ENCODE measurements at regions not wholly inside any gene's neighbourhood (a gene's known extent, or its start where the extent isn't known, plus 50 kb on each side); places are given as distances from the start of the nearest gene placed in this dataset.
"Not testable (repeated sequence)": the region's sequence is repeated elsewhere in the genome, so short reads cannot be mapped to it uniquely, and the experiment has no call there.

DNA sequence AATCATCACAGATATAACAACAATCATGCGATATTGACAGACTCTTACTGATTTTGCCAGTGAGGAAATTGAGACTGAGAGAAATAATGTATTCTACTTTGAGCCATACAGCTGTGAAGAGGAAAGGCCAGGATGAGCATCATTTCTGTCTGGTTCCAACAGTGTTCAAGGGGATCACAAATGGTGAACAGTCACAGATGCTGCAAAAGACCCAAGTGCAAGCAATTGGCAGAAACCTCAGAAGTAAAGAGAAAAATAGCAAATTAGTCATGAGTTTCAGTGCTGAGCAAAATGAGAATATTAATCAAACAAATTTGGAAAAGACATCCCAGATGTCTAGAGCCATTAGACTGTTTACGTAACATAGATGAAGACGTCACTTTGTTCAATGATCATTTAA is 114.1 kb downstream of the RAB38 start:
- H3K4me3 ChIP-seq (ENCODE audit: low read length) = no peak overlapping the region
- DNase-seq (ENCODE audit: low read depth, low spot score) = no peak

DNA sequence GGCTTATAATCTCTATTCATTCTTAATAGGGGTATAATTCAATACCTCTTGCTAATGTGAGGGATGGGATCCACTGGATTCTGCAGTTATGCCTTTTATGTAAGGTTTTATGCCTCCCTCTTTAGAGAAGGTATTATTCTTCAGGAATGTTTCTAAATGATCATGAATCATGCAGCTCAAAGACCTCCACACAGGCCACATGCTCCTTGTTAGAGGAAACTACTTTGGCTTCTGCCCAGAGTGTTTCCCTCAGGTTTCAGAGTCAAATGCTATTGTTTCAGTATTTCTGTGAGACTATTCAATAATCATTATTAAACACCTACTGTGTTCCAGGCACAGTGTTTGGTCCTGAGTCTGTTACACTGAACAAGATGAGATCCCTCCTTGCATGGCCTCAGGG is 115.9 kb downstream of the RAB38 start:
- no peak overlapping the region for H3K4me3 ChIP-seq (ENCODE audit: low read length)
- DNase-seq (ENCODE audit: low read depth, low spot score) = no peak

DNA sequence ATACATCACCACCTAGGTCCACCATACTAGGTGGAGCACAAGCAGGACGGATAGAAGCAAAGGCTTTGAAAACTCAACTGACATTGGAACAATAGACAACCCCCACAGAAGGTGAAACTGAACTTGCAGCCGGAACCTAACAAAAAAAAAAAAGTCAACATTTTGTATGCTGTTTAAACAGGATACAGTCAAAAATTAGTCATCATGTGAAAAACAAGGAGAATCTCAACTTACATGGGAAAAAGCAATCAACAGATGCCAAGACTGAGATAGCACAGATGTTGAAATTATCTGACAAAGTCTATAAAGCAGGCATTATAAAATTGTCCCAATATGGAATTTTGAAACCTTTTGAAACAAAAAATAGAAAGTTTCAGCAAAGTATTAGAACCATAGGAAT is 123.8 kb downstream of the RAB38 start:
- no peak for DNase-seq (ENCODE audit: low read depth, low spot score)
- H3K4me3 ChIP-seq (ENCODE audit: low read length) = no peak overlapping the region

DNA sequence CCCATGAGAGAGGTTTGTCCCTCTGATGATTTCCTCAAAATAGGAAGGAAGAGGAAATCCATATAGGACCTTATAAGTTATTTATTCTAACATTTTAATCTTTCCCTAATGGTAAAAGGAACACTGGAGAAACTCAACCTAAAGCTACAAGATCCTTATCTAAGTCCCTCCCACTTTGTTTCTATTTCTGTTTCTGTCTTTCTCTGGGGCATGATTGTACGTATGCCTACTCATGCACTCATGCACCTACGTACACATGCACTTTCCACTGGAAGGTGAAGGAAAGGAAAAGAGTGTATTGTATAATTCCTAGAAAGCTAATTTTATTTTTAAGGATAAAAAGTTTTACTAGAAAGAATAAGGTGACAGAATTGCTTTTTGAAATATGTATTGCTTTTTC is 125.0 kb downstream of the RAB38 start:
- H3K4me3 ChIP-seq (ENCODE audit: low read length) = no peak overlapping the region
- no peak for DNase-seq (ENCODE audit: low read depth, low spot score)

DNA sequence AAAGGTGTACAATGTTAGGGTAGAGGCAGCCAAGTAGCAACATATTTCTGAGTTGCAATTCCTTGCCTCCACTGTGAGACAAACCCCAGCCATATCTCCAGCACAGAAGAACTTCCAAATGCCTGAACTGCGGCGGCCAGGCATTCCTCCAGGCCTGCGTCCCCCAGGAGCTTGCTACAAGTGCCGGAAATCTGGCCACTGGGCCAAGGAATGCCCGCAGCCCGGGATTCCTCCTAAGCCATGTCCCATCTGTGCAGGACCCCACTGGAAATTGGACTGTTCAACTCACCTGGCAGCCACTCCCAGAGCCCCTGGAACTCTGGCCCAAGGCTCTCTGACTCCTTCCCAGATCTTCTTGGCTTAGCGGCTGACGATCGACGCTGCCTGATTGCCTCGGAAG is 130.0 kb downstream of the RAB38 start:
- not testable (repeated sequence) for H3K4me3 ChIP-seq (ENCODE audit: low read length); DNase-seq (ENCODE audit: low read depth, low spot score)

DNA sequence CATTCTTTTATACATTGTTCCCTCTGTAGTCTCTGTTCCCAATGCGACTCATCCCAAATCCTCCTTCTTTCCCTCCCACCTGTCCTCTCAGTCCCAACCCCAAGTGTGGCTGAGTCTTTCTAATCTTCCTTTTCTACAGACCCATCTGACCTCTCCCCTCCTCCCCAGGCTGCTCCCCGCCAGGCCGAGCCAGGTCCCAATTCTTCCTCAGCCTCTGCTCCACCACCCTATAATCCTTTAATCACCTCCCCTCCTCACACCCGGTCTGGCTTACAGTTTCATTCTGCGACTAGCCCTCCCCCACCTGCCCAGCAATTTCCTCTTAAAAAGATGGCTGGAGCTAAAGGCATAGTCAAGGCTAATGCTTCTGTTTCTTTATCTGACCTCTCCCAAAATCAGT is 130.6 kb downstream of the RAB38 start:
- not testable (repeated sequence) for H3K4me3 ChIP-seq (ENCODE audit: low read length); DNase-seq (ENCODE audit: low read depth, low spot score)

DNA sequence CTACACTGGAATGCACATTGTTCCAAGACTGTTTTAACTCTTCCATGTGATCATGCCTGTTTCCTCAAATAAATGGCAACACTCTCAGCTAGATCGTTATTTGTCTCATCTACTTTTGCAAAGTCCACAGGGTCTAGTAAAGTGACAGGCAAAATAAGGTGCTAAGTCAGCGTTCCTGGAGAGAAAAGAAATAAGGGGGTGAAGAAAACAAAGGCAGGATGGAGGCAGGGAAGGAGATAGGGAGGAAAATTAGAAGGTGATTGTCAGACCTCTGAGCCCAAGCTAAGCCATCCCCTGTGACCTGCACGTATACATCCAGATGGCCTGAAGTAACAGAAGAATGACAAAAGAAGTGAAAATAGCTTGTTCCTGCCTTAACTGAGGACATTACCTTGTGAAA is 132.1 kb downstream of the RAB38 start:
- H3K4me3 ChIP-seq (ENCODE audit: low read length) = no peak overlapping the region
- DNase-seq (ENCODE audit: low read depth, low spot score) = no peak

DNA sequence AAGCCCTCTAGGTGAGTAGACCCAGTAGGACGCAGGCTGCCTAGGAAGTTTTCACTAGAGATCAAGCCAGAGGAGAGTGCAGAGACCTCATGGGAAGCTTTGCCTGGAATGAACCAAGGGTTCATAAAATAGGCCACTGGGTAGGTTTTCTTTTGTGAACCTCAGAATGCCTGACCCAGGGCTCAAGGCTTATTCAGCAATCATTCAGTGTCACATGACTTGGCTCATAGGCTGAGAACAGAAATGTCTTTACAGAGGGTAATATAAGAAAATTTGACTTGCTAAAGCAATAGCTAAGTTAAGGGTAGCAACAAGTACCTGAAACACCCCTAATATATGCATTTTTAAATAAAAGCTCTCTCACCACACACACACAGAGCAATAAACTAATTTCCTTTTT is 132.6 kb downstream of the RAB38 start:
- no peak for DNase-seq (ENCODE audit: low read depth, low spot score)
- no peak overlapping the region for H3K4me3 ChIP-seq (ENCODE audit: low read length)

DNA sequence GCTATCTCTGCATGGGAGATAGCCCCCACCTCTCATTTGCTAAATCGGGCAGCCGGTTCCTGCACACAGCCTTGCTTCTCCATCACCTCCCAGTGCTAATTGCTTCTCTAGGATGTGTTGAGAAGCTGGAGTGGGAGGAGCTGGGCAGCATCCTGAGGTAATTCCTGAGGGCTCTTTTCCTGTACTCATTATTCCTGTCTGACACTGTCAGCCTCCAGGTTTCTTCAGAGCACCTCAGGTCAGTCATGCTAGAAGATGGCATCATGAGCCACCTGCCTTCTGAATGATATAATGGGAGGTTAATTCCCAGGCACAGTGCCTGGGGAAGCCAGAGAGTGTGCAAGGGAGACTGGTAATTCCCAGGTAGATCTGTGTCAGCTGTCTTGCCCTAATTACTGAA is 133.0 kb downstream of the RAB38 start:
- H3K4me3 ChIP-seq (ENCODE audit: low read length) = no peak overlapping the region
- DNase-seq (ENCODE audit: low read depth, low spot score) = no peak

DNA sequence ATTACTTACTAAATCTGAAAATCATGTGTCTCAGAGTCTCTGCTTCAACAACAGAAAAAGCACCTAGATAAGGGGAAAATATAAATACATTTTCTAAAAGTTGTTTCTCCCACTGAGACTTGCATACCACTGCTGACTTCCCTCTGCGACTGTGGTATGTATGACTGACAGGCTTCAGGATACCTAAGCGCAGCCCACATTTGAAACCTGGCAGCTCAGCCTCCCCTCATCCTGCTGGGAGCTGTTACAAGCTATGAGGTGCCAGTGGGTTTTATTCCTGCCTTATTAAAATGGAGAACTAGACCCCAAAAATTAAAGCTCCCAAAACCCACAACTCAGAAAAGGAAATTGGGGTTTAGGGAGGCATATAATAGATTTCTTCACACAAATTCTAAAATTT is 133.6 kb downstream of the RAB38 start:
- no peak for DNase-seq (ENCODE audit: low read depth, low spot score)
- no peak overlapping the region for H3K4me3 ChIP-seq (ENCODE audit: low read length)

DNA sequence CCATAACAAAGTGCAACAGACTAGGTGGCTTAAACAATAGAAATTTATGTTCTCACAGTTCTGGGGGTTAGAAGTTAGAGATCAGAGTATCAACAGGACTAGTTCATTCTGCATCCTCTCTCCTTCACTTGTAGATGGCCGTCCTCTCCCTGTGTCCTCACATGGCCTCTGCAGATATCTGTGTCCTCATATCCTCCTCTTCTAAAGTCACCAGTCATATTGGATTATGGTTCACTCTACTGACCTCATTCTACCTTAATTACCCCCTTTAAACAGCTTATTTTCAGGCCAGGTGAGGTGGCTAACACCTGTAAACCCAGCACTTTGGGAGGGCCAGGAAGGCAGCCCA is 135.1 kb downstream of the RAB38 start:
- no peak overlapping the region for H3K4me3 ChIP-seq (ENCODE audit: low read length)
- DNase-seq (ENCODE audit: low read depth, low spot score) = no peak

DNA sequence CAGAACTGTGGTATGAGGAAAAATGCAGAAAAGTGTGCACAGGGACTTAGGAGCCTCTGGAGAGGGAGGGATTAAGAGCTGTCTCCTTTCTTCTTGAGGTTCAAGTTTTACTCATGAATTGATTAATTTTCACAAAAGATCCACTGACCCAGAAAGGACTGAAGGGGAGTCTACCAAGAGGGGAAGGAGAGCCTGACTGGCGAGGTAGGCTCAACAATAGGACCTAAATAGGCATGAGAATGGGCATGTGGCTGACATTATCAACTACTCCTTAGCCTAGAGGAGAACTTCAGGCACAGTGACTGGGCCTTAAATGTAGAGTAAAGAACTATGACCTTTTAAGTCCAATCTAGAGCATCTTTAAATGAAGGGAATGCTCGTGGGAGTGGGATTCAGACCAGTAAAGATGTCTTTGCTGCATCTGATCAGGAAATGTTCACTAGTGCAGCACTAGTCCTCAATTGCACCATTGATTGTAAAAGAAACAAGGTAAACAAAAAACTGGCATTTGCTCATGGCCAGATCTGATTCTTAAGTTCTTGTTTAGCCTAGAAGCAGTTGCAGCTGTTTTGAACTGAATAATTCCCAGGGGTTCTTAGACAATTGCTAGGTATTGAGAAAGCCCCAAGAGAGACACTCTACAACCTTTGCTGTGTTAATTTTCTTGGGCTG is 135.6 kb downstream of the RAB38 start:
- H3K4me3 ChIP-seq (ENCODE audit: low read length) = no peak overlapping the region

DNA sequence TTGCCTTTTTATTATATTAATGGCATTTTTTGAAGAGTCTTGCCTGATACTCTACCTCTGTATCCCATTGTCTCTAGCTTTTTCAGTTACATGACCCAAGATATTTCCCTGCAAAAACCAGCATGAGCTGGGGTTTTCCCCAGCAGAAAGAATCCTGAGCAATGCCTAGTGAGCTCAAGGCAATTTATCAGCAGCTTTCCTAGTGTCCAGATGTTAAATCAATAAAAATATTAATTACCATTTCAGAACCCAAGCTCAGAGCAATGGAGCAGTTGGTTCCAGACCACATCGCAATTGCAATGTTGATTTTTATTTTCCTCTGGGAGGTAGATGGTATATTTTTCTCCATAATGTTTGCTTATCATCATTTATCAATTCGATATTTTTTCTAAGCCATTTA is 137.2 kb downstream of the RAB38 start:
- H3K4me3 ChIP-seq (ENCODE audit: low read length) = no peak overlapping the region
- DNase-seq (ENCODE audit: low read depth, low spot score) = no peak

More for the DNA sequence above, 135.6 kb downstream of the RAB38 start:
- no peak for DNase-seq (ENCODE audit: low read depth, low spot score)

DNA sequence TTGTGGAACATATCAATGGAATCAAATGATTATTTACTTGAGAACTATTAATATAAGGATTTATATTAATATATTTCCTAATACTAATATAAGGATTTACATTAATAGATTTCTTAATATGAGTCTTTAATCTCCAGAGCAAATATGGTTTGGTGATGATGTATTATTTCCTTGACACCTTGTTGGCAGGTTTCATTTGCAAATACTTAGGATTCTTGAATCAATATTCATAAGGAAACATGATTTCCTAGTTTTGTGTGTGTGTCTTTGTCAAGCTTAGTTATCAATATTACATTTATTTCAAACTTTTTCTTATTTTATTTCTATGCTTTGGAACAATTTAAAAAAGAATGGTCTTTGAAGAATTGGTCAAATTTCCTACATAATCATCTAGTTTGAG is 138.5 kb downstream of the RAB38 start:
- no peak for DNase-seq (ENCODE audit: low read depth, low spot score)
- no peak overlapping the region for H3K4me3 ChIP-seq (ENCODE audit: low read length)

DNA sequence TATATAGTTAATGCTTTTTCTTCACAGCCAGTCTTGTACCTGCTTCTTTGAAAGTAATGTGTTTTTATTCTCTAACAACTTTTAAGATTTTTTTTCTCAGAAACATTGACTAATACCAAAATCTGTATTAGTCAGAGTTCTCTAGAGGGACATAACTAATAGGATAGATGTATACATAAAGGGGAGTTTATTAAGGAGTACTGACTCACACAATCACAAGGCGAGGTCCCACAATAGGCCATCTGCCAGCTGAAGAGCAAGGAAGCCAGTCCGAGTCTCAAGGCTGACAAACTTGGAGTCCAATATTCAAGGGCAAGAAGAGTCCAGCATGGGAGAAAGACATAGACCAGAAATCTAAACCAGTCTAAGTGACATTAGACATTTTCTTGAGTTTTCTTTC is 140.0 kb downstream of the RAB38 start:
- no peak for DNase-seq (ENCODE audit: low read depth, low spot score)

DNA sequence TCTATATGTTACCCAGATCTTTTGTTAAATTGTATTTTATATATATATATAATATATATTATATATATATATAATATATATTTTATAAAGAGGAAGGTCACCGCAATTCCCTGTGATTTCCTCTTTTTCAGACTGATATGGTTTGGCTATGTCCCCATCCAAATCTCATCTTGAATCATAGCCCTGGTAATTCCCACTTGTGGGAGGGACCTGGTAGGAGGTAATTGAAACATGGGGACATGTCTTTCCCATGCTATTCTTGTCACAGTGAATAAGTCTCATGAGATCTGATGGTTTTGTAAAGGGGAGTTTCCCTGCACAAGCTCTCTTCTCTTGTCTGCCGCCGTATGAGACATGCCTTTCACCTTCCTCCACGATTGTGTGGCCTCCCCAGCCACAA is 157.6 kb downstream of the RAB38 start:
- H3K4me3 ChIP-seq (ENCODE audit: low read length) = no peak overlapping the region
- DNase-seq (ENCODE audit: low read depth, low spot score) = no peak

More for the DNA sequence above, 140.0 kb downstream of the RAB38 start:
- no peak overlapping the region for H3K4me3 ChIP-seq (ENCODE audit: low read length)

DNA sequence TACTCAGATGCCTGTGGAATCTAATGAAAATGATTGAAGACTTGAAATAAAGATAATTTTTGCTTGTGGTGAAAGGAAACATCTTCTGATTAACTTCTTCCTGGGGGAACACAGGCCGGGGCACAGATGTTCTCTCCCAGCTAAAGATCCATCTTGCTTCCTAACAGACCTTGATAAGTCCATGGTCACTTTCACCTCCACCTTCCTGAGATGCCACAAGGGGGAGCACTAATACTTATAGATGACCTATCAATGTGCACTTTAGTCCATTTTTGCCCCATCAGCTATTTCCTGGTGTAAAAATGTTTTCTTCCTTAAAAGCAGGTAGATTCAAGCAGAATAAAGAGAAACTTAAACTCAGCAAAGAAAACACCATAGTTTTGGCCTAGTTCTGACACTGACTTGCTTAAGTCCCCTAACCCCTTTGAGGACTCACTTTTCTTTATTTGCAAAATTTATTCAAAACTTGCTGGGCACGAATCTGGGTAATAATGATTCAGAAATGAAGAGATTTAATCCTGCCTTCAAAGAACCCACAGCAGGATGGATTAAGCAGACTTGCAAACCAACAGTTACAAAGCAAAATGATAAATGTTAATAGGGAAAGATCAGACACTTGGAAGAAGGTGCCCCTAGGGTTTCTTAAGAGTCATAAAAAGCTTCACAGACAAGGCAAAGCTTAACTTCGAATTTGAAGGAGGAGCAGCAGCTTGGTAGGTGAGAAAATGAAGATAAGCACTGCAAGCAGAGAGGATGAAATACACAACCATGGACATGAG is 158.7 kb downstream of the RAB38 start:
- DNase-seq (ENCODE audit: low read depth, low spot score) = peak; percentile 65
- no peak overlapping the region for H3K4me3 ChIP-seq (ENCODE audit: low read length)

DNA sequence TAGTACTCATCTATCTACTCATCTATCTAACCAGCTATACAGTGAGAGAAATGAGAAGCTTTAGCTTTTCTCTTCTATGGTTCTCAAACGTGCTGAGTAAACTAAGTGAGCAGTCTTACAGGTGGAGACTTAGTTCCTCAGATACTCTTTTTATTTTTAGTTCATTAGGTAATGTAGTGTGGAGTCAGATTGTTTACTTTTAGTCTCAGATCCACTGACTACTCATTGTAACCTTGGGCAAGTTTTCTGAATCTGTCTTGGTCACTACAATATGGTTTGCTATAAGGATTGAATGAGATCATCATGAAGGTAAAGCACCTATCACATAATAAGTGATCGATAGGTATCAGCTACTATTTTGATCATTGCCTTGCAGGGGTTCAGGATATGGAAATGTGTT is 160.1 kb downstream of the RAB38 start:
- DNase-seq (ENCODE audit: low read depth, low spot score) = no peak
- no peak overlapping the region for H3K4me3 ChIP-seq (ENCODE audit: low read length)

DNA sequence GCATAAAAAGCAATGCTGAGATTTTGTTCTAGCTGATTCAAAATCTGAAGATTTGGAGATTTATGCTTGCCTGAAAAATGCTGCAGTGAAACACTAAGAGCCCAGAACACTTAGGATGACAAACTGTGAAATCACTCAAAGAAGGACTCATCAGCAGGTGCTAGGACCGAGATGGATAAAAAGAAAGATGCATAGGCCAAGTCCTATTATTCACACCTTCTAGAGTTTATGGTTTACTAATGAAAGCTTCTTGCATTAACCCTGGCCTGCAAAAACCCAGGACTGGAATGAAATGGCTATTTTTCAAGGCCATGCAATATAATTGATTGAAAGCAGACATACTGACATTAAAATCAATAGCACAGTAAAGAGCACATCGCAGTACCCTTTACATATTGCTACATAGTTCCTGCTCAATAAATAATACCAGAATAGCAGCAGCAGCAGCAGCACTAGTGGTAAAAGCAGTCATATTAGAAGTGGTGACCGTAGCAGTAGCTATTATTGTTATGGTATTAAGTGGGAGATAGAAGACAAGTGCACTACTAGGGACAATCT is 161.7 kb downstream of the RAB38 start:
- no peak for DNase-seq (ENCODE audit: low read depth, low spot score)

DNA sequence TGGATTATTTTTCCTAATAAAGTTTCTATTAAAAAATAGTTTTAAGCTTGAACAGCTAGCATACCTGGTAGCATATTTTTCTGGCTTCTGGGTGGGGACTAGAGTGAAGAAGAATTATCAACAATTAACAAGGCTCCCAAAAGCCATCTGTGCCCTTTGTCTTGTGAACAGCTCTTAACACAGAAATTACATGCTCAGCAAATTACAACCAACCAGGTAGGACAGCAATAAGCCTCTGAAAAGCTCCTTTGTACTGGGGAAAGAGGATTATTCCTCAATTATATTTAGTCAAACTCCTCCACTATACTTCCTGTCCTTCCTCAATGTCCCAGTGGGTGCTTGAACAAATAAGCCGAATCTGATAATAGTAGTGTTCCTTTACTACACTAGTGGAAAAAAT is 162.8 kb downstream of the RAB38 start:
- DNase-seq (ENCODE audit: low read depth, low spot score) = no peak

More for the DNA sequence above, 161.7 kb downstream of the RAB38 start:
- no peak overlapping the region for H3K4me3 ChIP-seq (ENCODE audit: low read length)

DNA sequence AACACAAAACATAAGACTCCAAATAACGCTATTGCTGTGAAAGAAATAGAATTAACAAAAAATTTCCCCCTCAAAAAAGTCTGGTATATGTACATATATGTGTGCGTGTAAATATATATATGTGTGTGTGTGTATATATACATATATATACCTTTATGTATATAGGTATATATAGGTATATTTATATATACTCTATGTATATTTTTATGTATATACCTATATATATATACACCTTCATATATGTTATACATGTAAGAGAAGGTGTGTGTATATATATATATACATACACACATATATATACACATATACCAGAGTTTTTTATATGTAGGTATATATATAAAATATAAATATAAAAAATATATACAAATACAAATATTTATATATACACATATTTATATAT is 199.2 kb downstream of the RAB38 start:
- H3K4me3 ChIP-seq (ENCODE audit: low read length) = no peak overlapping the region
- DNase-seq (ENCODE audit: low read depth, low spot score) = no peak

More for the DNA sequence above, 162.8 kb downstream of the RAB38 start:
- no peak overlapping the region for H3K4me3 ChIP-seq (ENCODE audit: low read length)

All from Jurkat, Clone E6-1 (cell line).